Glutamatergic neuron (in vitro differentiated cells): ENCODE measurements at regions not wholly inside any gene's neighbourhood (a gene's known extent, or its start where the extent isn't known, plus 50 kb on each side); places are given as distances from the start of the nearest gene placed in this dataset.
A peak's percentile ranks its signal among the peaks of the same experiment; 100 is the strongest.
"Not testable (repeated sequence)": the region's sequence is repeated elsewhere in the genome, so short reads cannot be mapped to it uniquely, and the experiment has no call there.

ENCODE experiments used
- DNase-seq: peaks from one replicate; pipeline ENCODE4 v3.0.0; 2022
- H3K27ac Mint-ChIP-seq: one replicate; pipeline ENCODE4 v1.8.0; 2020; ENCODE audit warnings: mild to moderate bottlenecking, mixed read lengths, inconsistent platforms; ENCODE audit not compliant: unreplicated experiment
- H3K27me3 Mint-ChIP-seq: one replicate; pipeline ENCODE4 v1.8.0; 2020; ENCODE audit warnings: mild to moderate bottlenecking, moderate library complexity, mixed read lengths, inconsistent platforms; ENCODE audit not compliant: unreplicated experiment
- H3K36me3 Mint-ChIP-seq: one replicate; pipeline ENCODE4 v1.8.0; 2020; ENCODE audit warnings: mild to moderate bottlenecking, mixed read lengths, inconsistent platforms; ENCODE audit not compliant: unreplicated experiment
- H3K4me1 Mint-ChIP-seq: one replicate; pipeline ENCODE4 v1.8.0; 2020; ENCODE audit warnings: mild to moderate bottlenecking, low read depth, mixed read lengths, inconsistent platforms; ENCODE audit not compliant: unreplicated experiment
- H3K4me3 Mint-ChIP-seq: one replicate; pipeline ENCODE4 v1.8.0; 2020; ENCODE audit warnings: mild to moderate bottlenecking, mixed read lengths, inconsistent platforms; ENCODE audit not compliant: unreplicated experiment
- H3K9me3 Mint-ChIP-seq: one replicate; pipeline ENCODE4 v1.8.0; 2020; ENCODE audit warnings: mild to moderate bottlenecking, moderate library complexity, mixed read lengths, inconsistent platforms; ENCODE audit not compliant: unreplicated experiment
- CTCF ChIP-seq: fragments of 200-600 bp; sonication (generic); IDR thresholded peaks from one replicate; pipeline ENCODE4 v1.5.0; 2021; ENCODE audit not compliant: partially characterized antibody, unreplicated experiment

DNA sequence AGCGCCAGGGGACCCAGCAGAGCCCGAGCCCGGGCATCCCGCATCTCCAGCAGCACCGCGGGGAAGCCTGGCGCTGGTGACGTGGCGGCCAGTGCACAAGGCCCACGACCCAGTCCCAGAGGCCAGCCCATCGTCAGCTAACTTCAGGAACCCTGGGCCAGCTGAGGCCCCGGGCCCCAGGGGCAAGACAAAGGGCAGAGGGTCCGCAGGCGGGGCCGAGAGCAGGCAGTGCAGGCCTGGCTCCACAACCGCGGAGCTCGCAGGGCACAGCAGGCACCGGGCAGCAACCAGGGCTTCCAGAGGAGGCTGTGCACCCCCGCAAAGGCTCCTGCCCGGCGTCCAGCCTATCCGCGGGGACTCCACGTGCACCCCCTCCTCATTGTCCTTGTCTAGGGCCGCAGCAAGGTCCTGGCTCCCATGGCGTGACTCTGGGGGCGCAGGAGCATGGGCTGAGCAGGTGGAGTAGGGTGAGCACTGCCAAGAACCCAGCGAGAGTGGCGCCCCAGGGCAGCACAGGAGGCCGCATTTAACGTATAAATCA is 352.5 kb downstream of the KCNJ18 start:
- not testable (repeated sequence) for DNase-seq, H3K27me3 Mint-ChIP-seq, H3K36me3 Mint-ChIP-seq, H3K4me3 Mint-ChIP-seq, H3K4me1 Mint-ChIP-seq, H3K27ac Mint-ChIP-seq, H3K9me3 Mint-ChIP-seq

- H3K27me3 Mint-ChIP-seq, H3K4me3 Mint-ChIP-seq, DNase-seq, H3K36me3 Mint-ChIP-seq, H3K9me3 Mint-ChIP-seq, H3K4me1 Mint-ChIP-seq, H3K27ac Mint-ChIP-seq: not testable (repeated sequence)
These were observed 355.2 kb downstream of the KCNJ18 start for GRCh38 chr17:22047521-22047920.

- H3K36me3 Mint-ChIP-seq, H3K9me3 Mint-ChIP-seq, H3K27me3 Mint-ChIP-seq, DNase-seq, H3K4me3 Mint-ChIP-seq, H3K27ac Mint-ChIP-seq, H3K4me1 Mint-ChIP-seq: not testable (repeated sequence)
These were observed 355.9 kb downstream of the KCNJ18 start for GRCh38 chr17:22048226-22048625.

- not testable (repeated sequence) for H3K9me3 Mint-ChIP-seq, H3K27ac Mint-ChIP-seq, H3K36me3 Mint-ChIP-seq, DNase-seq, H3K4me1 Mint-ChIP-seq, H3K27me3 Mint-ChIP-seq, H3K4me3 Mint-ChIP-seq
These were observed 358.4 kb downstream of the KCNJ18 start for GRCh38 chr17:22050766-22051165.

GRCh38 chr17:22052715-22053114 is 360.4 kb downstream of the KCNJ18 start:
- H3K4me3 Mint-ChIP-seq, H3K9me3 Mint-ChIP-seq, H3K27me3 Mint-ChIP-seq, H3K27ac Mint-ChIP-seq, DNase-seq, H3K36me3 Mint-ChIP-seq, H3K4me1 Mint-ChIP-seq: not testable (repeated sequence)

DNA sequence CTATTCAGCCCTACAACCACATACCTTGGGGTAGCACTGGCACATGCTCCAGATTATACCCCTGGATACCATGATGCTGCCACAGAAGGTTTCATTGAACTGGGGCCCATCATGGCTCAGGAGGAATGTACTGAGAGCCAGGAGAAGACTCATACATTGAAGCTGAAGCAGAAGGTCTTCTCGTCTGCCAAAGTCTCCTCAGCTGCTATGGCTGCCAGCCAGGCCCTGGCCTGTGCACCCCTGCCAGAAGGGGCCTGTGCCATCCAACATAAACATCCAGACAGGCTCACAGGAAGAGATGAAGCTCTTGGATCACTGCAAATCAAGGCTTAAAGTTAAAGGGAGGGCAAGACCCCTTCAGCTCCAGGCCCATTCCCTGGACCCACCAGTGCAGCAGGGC is 364.2 kb downstream of the KCNJ18 start:
- not testable (repeated sequence) for H3K27ac Mint-ChIP-seq, H3K4me1 Mint-ChIP-seq, H3K4me3 Mint-ChIP-seq, H3K27me3 Mint-ChIP-seq, H3K36me3 Mint-ChIP-seq, DNase-seq, H3K9me3 Mint-ChIP-seq

- not testable (repeated sequence) for DNase-seq, H3K4me1 Mint-ChIP-seq, H3K27me3 Mint-ChIP-seq, H3K9me3 Mint-ChIP-seq, H3K27ac Mint-ChIP-seq, H3K4me3 Mint-ChIP-seq, H3K36me3 Mint-ChIP-seq
These were observed 383.6 kb downstream of the KCNJ18 start for GRCh38 chr17:22075918-22076317.

- H3K9me3 Mint-ChIP-seq, H3K4me1 Mint-ChIP-seq, H3K4me3 Mint-ChIP-seq, H3K27me3 Mint-ChIP-seq, H3K27ac Mint-ChIP-seq, H3K36me3 Mint-ChIP-seq, DNase-seq: not testable (repeated sequence)
These were observed 396.3 kb downstream of the KCNJ18 start for GRCh38 chr17:22088589-22088988.

GRCh38 chr17:22090263-22090935 is 398.1 kb downstream of the KCNJ18 start:
- H3K36me3 Mint-ChIP-seq: no peaks in the 10 kb centered on the region
- no peak overlapping the region for H3K27ac Mint-ChIP-seq
- H3K9me3 Mint-ChIP-seq: peaks cover 1% of the 10 kb centered on the region
- no peak for DNase-seq
- no peak for TF ChIP-seq CTCF
- H3K27me3 Mint-ChIP-seq: peaks cover 4% of the 10 kb centered on the region
- H3K4me3 Mint-ChIP-seq: peak overlapping the region; percentile 46
- no peaks in the 10 kb centered on the region for H3K4me1 Mint-ChIP-seq

- not testable (repeated sequence) for H3K36me3 Mint-ChIP-seq, H3K9me3 Mint-ChIP-seq, H3K4me1 Mint-ChIP-seq, DNase-seq, H3K27me3 Mint-ChIP-seq
- H3K4me3 Mint-ChIP-seq: peak overlapping the region; percentile 68
- peak overlapping the region; percentile 43 for H3K27ac Mint-ChIP-seq
These were observed 398.8 kb downstream of the KCNJ18 start for GRCh38 chr17:22091041-22091679.

DNA sequence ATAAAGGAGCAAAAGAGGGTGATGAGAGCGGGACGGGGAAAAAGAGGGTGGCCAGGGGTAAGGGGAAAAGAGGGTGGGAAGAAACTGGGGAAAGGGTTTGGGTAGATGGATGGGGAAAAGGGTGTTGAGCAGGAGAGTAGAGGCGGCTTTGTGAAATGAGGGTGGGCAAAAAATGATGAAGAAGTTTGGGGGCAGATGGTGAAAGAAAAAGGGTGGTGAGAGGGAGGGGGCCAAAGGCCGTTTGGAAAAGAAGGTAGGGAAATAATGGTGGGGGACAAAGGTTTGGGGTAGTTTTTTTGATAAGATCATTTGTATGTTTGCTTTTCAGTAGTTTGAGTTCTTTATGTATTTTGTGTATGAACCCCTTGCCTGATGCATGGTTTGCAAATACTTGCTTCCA is 399.5 kb downstream of the KCNJ18 start:
- not testable (repeated sequence) for H3K27me3 Mint-ChIP-seq, H3K4me3 Mint-ChIP-seq, DNase-seq, H3K27ac Mint-ChIP-seq, H3K9me3 Mint-ChIP-seq, H3K4me1 Mint-ChIP-seq, H3K36me3 Mint-ChIP-seq
